HG03378 (cell line): ENCODE measurements at regions not wholly inside any gene's neighbourhood (a gene's known extent, or its start where the extent isn't known, plus 50 kb on each side); places are given as distances from the start of the nearest gene placed in this dataset.
A peak's percentile ranks its signal among the peaks of the same experiment; 100 is the strongest.

ENCODE experiments used
- ATAC-seq: cut with Tn5 transposase; IDR thresholded peaks from one replicate; pipeline ENCODE4 v1.9.1; 2021; ENCODE audit warnings: mild to moderate bottlenecking, moderate library complexity; ENCODE audit not compliant: unreplicated experiment

DNA sequence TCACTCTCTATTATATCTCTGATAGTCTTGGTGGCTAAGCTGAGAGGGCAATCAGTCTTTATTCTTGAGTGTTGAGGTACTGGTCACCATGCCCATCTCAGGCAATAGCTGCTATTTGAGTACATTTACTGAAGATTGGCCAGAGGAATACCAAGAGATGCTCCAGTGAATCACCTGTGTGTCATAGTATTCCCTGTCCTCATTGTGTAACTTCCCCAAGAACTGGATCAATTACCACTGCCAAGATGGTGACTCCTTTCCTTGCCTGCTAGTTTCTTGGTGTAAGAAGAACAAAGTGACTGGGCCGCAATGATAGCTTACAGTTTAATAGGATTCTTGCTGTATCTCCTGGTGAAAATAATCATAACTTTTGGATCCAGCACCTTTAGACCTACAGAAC lies 418.7 kb upstream of the KIF2A start:
- ATAC-seq: no peak

DNA sequence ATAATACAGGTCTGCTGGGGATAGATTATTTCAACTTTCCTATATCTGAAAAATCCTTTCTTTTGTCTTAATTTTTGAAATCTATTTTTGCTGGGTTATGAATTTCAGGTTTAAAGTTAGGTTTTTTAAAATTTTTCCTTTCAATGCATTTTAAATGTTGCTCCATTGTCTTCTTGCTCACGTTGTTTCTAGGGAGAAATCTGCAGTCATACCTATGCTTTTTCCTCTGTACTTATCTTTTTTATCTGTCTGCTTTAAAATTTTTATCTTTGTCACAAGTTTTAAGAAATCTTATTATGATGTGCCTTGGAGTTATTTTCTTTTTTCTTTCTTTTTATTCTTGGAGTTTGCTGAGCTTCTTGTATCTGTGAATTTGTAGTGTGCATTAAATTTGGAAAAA lies 412.0 kb upstream of the KIF2A start:
- ATAC-seq: no peak

DNA sequence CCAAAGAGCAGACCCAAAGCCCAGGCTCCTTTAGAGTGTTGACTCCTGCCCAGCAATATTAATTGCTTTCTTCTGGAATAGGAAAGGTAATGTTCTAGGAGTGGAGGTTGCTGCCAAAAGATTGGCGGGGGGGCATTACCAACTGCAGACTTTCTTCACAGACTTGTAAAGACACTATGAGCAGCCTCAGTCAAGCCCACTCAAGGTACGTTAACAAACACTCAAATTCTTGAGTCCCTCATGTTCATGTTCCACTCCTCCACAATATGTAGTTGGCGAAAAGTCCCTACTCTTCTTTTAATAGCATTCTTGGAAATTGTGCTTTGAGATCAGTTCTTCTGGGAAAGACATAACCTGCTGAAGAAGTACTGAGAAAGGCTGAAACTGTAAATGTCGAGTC lies 409.2 kb upstream of the KIF2A start:
- no peak for ATAC-seq

DNA sequence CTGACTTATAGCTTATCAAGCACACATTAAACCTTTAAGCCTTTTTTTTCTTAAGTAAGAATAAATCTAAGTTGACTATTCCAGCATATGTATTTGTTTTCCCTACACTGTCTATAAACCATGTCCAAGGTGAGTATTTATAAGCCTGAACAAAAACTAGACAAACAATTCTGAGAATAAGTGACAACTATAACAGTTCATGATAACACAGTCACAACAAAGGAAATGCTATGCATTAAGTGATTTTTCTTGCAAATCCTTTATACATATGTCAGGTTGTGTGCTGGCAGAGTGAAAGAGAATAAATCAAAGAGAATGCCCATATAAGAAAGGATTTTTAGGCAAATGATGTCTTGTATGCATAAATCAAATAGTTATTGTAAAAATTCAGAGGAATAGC lies 408.8 kb upstream of the KIF2A start:
- ATAC-seq: no peak

DNA sequence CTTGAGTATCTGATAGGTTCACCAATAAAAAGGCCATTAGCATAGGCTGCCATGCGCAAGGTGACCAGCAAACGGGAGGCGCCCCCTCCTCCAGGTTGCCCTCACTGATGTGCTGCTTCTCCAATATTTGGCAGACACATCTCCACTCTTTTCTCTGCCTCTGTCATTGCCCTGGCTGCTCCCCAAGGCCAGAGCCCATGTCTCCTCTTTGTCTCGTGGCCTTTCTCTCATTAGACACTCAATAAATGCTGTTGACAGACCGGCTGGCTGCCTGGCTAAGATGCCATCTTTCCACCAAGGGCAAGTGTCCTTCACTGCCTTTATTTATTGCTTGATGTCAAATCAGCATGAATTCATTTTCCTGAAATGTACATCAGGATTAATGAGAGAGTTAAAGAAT lies 404.0 kb upstream of the KIF2A start:
- no peak for ATAC-seq

DNA sequence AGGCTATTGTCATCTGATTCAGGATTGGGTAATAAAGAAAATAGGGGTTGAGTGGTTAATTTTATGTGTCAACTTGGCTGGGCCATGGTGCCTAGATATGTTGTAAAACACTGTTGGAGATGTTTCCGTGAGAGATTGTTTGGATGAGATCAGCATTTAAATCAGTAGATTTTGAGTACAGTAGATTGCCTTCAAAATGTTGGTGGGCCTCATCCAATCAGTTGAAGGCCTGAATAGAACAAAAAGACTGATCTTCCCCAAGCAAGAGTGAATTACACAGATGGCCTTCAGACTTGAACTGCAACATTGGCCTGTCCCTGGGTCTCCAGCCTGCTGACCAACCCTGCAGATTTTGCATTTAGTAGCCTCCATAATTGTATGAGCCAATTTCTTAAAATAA lies 401.3 kb upstream of the KIF2A start:
- ATAC-seq: no peak

DNA sequence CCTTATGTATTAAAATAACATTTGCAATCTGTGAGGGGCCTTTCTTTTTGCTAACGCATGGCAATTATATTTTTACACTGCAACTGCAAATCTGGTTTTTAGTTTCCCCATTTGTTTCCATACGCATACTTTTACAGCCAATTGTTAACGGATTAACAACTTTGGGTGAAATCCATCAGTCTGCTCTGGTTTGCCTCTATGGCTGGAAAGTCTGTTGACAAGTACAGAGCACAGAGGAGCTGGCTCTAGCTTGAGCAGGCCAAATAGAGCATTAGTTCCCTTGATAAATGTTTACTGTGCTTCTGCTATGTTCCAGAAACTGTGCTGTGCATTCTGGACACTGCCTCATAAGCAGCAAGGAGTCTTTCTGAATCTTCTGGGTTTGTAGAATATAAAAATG lies 400.4 kb upstream of the KIF2A start:
- ATAC-seq: no peak

DNA sequence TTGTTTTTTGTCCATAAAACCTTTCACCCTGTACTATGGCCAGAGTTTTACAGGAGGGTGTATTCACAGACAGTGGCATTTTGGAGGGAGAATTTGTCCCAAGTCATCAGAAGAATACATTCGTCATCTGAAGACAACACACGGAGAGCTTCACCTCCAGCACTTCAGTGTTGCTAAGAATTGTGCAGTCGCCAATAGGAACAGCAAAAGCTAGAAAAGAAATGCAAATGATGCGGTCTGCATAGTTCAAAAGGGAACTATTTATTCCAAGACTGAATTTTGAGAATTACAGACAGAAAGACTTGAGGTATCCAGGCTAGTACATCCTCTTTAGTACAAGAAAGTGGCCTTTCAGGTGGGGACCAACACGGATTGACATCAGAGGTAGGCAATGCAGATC lies 399.2 kb upstream of the KIF2A start:
- ATAC-seq: no peak

DNA sequence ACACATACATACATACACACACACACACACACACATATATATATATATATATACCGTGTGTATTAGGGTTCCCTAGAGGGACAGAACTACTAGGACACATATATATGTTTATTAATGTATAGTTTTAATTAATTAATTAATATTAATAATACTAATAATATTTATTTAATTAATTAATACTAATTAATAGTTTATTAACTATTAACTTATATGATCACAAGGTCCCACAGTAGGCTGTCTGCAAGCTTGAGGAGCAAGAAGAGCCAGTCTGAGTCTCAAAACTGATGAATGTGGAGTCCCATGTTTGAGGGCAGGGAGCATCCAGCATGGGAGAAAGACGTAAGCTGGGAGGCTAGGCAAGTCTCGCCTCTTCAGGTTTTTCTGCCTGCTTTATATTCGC lies 398.0 kb upstream of the KIF2A start:
- no peak for ATAC-seq

DNA sequence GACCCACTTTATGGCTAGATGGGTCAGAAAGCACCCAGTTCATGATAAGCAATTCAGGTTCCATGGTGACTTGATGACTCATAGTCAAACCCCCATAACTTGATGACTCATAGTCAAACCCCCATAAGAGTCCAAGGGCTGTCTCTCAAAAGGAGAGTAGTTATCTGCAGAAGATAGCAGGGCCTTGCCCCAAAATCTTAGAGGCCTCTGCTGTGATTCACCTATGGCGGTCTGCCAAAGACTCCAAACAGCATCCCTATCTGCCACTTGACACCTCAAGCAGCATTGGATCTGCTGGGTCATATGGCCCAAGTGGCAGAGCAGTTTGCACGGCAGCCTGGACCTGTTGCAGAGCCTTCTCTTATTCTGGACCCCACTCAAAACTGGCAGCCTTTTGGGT lies 395.2 kb upstream of the KIF2A start:
- ATAC-seq: no peak

DNA sequence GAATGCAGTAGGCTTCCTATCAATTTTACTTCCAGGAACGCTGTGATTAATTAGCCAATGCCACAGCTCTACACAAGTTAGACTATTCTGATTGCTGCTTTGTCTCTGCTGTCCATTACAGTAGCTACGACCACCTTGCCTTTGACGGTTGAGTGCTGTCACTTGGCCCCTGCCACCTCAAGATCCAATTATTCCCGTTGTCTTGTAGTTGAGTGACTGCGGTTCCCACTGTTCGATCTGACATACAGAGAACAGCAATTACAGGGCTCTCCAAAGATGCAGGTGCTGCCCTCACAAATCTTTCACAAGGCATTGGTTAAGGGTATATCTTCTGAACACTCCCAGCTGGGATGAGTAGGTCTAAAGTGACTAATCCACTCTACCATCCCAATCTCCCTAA lies 393.4 kb upstream of the KIF2A start:
- no peak for ATAC-seq

DNA sequence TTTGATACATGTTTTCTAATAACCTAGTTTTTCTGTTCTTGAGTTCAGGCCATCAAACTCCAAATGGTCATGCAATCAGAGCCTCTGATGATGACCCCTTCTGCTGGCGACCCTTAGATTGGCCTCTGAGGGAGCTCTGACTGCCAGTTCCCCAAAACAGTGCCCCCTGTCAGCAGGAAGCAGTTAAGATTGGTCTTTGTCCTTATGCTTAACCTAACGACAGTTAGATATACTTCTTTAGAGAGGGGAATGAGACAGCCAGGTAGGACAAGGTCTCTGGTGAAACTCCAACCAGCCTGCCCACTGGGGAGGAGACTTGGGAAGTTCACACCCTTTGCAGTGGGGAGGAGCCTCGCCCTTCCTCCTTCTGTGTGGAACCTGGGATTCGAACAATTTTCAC lies 390.4 kb upstream of the KIF2A start:
- ATAC-seq: no peak

DNA sequence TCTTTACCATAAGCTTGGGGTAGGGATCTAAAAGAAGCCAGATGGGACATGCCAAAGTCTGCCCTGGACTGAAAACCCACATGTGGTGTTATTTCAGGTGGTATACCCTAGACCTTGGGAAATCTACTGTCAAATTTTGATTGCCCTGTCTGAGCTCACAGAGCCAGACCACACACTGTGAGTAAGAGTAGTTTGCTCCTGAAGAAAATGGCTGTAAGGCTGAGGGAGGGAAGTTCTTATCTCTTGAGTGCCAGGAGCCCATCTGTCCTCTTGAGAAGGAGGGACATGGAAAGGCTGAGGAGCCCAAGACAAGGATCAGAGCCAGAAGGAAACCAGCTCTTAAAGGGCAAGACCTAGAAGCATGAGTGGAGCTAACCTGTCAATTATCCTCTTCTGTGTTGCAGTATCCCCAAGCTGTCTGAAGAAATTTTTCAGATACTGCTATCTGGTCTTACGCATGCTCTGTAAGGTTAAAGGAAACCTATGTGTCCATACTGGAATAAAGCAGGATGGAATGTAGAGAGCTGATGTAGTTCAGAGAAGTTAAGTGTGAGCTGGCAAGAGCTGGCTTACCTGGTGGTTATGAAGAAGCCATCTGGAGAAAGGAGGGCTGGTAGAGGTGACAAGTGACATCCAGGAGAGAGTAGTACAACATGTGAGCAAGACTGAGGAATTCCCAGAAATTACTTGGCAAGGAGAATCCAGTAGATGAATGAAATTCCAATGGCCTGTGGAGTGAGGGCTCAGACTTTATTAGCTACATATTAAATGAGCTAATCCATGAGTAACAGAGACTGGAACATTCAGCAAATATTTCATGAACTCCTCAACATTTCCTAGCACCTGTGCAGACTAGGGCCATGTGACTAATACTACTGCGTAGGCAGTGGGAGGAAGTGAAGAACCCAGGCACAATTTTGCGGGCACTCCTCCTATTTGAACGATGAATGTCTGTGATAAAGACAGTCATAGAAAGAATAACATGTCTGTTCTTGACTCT lies 389.1 kb upstream of the KIF2A start:
- no peak for ATAC-seq

DNA sequence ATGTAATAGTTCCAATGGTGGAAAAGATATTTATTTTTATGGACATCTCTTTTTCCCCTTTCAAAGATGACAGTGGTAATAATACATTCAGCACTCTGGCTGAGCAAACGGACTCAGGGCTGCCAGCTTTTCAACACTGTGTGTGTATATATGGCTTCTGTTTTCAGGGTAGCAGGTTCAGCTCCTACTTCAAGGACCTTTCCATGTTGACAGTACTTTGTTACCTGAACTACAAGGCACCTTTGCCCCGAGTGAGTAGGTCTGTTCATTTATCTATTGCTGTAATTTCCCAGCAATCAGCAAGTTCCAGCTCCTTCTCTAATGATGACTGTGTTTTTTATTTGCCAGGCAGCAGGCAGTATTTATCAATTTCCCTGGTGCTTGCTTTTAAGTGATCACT lies 387.4 kb upstream of the KIF2A start:
- ATAC-seq: no peak

DNA sequence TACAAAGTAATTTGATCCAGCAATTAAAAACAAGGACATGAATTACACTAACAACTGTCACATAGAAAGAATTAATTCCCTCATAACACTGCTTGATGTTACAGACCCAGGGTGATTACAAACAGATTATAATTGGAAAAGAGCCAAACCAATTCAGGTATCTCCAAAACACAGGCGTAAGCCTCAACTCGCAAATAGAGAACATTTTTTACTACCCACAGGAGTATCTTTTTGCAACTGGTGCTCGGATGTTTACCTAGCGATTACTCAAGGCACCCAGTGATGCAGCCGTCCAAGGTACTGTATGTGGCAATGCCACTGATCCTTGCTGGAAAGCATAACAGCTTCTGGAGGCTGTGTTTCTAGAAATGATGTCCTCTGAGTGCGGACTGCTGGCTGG lies 386.1 kb upstream of the KIF2A start:
- ATAC-seq: no peak

DNA sequence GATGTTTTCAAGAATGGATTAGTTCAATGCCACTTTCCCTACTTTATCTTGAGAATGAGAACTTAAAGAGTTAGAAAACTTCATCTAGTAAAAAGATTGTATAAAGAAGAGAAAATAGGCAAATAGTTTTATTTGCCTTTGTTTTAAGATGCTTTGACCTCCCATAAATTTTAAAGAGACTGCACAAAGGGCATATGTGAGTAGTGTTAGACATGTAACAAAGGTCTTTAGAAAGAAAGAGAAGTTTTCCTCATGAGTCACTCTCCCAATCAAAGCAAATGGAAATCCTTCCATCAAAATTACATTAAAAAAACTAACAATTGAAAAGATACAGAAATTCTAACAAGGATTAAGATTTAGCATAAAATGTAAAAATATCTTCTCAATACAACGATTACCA lies 381.8 kb upstream of the KIF2A start:
- no peak for ATAC-seq

DNA sequence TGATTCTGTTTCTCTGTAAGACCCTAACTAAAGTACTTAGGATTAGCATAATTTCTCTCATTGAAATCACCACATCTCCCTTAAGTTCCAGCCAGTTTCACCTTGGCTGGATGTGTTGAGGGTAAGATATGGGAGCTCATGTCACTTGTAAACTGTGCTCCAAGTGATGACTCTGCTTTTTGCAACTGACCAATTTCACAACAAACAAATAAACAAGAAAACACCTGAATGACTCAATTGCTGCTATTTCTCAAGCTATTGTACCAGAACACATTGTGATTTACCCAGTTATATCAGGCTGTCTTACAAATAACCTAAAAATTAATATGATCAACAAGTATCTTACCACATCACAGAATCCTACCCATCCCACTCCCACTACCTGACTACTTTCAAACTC lies 379.1 kb upstream of the KIF2A start:
- no peak for ATAC-seq

DNA sequence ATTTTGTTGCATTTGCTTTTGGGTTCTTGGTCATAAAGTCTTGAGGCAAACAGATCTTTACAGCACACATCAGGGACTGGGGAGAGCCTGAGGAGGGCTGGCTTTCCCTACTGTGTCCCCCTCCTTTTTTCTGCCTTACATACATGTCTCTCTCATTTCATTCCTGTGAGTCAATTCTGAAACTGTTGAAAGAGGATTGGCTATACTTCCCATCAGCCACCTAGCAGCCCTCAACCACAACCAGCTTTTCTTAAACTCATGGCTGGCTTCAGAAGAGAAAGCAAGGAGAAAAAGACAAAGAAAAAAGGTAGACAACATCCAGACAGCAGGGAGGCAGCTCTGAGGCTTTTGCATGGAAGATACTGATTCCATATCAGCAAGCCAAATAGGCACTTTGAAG lies 374.8 kb upstream of the KIF2A start:
- ATAC-seq: no peak

DNA sequence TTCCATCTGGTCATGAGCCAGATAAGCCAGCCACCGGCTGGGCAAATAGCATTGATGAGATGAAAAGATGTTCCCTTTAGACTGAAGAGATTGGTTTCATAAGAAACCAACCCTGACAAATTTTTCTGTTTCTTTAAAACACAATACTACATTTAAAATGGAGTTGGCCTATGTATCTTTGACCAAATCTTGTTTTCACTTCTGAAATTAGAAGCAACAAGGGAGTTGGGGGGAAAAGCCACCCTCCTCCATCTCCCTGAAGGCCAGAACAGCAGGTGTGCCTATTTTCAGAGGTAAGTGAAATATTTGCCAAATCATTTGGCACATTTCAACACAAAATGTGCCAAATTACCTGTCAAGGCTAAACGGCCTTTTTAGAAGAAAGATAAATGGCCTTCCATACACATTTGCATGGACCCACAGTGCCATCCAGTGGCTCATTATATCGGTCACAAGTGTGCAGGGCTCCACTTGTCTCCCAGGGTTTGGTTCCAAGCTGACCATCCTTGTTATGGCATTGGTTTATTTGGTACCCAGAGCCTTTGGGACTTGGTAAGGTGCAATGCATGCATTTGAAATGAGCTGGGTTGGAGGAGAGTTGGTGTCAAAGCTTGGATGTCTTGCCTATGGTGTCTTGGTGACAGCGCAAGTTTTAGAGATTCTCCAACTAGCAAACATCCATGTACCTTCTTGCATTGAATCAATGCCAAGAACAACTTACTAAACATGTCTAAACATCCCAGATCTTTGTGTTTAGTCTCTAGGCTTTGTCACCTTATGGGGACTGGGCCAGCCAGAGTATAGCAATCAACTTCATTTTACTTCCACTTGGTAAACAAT lies 372.0 kb upstream of the KIF2A start:
- peak; percentile 63 for ATAC-seq

DNA sequence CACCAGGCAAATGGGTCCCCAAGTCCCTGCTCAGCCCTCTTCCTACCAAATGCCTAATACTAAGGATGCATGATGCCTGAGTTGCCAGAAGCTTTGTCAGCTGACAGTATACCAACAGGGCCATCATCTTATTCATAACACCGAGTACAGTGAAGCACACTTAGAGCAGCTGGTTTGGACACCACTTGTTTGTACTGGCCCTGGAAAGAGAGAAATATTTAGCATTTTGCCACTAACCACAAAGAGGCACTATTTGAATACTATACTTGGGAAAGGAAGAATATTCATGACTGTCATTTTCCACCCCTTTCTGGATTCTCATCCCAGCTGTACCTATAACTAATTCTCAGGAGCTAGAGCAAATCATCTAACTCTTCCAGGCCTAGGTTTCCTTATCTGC lies 364.4 kb upstream of the KIF2A start:
- no peak for ATAC-seq

DNA sequence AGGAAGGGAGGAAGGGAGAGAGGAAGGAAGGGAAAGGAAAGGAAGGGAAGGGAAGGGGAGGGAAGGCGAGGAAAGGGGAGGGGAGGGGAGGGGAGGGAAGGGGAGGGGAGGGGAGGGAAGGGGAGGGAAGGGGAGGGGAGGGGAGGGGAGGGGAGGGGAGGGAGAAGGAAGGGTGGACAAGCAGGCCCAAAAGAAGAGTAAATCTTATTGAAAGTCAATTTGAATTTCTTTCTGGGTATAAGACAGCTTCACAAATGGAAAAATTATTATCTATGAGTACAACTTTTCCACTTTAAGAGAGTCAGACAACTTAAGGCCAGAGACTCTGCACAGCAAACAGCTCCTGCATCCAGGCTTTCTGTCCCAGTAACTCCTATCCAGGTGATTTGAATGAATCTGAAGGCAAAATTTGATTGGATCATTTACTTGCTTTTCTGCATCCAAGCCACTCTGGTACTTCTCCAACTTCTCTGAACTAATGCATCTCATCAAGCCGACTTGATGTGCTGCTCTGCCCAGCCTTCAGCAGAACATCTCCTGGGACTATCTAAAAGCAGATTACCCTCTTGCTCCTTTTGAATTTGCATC lies 363.4 kb upstream of the KIF2A start:
- ATAC-seq: no peak

DNA sequence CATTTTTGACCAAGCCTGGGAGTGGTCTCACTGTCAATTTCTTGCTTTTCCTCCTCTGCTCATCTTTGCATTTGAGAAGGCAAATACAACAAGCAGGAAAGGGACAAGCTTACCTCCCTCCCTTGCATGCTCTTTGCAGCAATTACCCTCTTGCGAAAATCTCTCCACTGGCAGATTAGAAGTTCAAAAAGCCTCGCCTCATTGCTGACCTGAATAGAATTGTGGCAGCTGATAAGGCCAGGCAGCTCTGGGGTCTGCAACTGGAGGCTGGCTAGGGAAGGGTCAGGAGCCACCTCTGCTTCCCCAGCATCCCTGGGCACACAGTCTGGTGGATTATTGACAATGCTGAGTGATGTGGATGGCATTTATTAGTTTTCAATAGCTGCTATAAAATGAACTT lies 362.3 kb upstream of the KIF2A start:
- no peak for ATAC-seq
